Tongue (tissue), 1 donor: ENCODE measurements at regions not wholly inside any gene's neighbourhood (a gene's known extent, or its start where the extent isn't known, plus 50 kb on each side); places are given as distances from the start of the nearest gene placed in this dataset.
"Not testable (repeated sequence)": the region's sequence is repeated elsewhere in the genome, so short reads cannot be mapped to it uniquely, and the experiment has no call there.

ENCODE experiments used
- DNase-seq: peaks from one replicate; pipeline ENCODE4 v3.0.0-alpha.2; 2015

- DNase-seq = no peak
These were observed 121.3 kb upstream of the SALL4 start for GRCh38 chr20:51923633-51924032.

- DNase-seq = not testable (repeated sequence)
These were observed 120.5 kb upstream of the SALL4 start for GRCh38 chr20:51922812-51923211.

GRCh38 chr20:51918561-51918960 is 116.2 kb upstream of the SALL4 start:
- DNase-seq = no peak

GRCh38 chr20:51917886-51918535 is 115.7 kb upstream of the SALL4 start:
- no peak for DNase-seq

- DNase-seq = no peak
These were observed 113.9 kb upstream of the SALL4 start for GRCh38 chr20:51916244-51916643.

- DNase-seq = no peak
These were observed 112.4 kb upstream of the SALL4 start for GRCh38 chr20:51914758-51915157.

- peak; percentile 21 for DNase-seq
These were observed 108.2 kb upstream of the SALL4 start for GRCh38 chr20:51910321-51911050.

- no peak for DNase-seq
These were observed 104.4 kb upstream of the SALL4 start for GRCh38 chr20:51906679-51907078.

- DNase-seq = no peak
These were observed 103.7 kb upstream of the SALL4 start for GRCh38 chr20:51906049-51906448.

- DNase-seq = no peak
These were observed 100.6 kb upstream of the SALL4 start for GRCh38 chr20:51902933-51903332.

- no peak for DNase-seq
These were observed 98.1 kb upstream of the SALL4 start for GRCh38 chr20:51900443-51900842.

GRCh38 chr20:51899674-51900073 is 97.4 kb upstream of the SALL4 start:
- DNase-seq = no peak

- DNase-seq = no peak
These were observed 96.5 kb upstream of the SALL4 start for GRCh38 chr20:51898788-51899187.

GRCh38 chr20:51894619-51895018 is 92.3 kb upstream of the SALL4 start:
- DNase-seq = no peak

GRCh38 chr20:51894201-51894600 is 91.9 kb upstream of the SALL4 start:
- no peak for DNase-seq

GRCh38 chr20:51893723-51894122 is 91.4 kb upstream of the SALL4 start:
- no peak for DNase-seq

- DNase-seq = no peak
These were observed 87.7 kb upstream of the SALL4 start for GRCh38 chr20:51890003-51890402.

- no peak for DNase-seq
These were observed 87.1 kb upstream of the SALL4 start for GRCh38 chr20:51889466-51889865.

- DNase-seq = no peak
These were observed 86.0 kb upstream of the SALL4 start for GRCh38 chr20:51888291-51888690.

- no peak for DNase-seq
These were observed 84.7 kb upstream of the SALL4 start for GRCh38 chr20:51886891-51887608.

GRCh38 chr20:51886341-51886740 is 84.0 kb upstream of the SALL4 start:
- DNase-seq = no peak

- DNase-seq = no peak
These were observed 82.2 kb upstream of the SALL4 start for GRCh38 chr20:51884561-51884960.

GRCh38 chr20:51880188-51880587 is 77.9 kb upstream of the SALL4 start:
- DNase-seq = no peak
